EH (cell line): ENCODE measurements at regions not wholly inside any gene's neighbourhood (a gene's known extent, or its start where the extent isn't known, plus 50 kb on each side); places are given as distances from the start of the nearest gene placed in this dataset.

Source experiments
- DNase-seq: peaks from one replicate; pipeline ENCODE4 v3.0.0-alpha.2; 2015; ENCODE audit warnings: low read depth

- DNase-seq = peak; percentile 38
These were observed 67.8 kb upstream of the PARD3B start for GRCh38 chr2:204477358-204477950.

- DNase-seq = peak; percentile 67
These were observed 65.7 kb upstream of the PARD3B start for GRCh38 chr2:204479557-204479956.

GRCh38 chr2:204480676-204481075, 64.6 kb upstream of the PARD3B start:
- DNase-seq = no peak

- DNase-seq = no peak
These were observed 61.6 kb upstream of the PARD3B start for GRCh38 chr2:204483608-204484081.

- no peak for DNase-seq
These were observed 59.0 kb upstream of the PARD3B start for GRCh38 chr2:204486321-204486720.

GRCh38 chr2:204486805-204487204, 58.5 kb upstream of the PARD3B start:
- DNase-seq = peak; percentile 80

- peak; percentile 90 for DNase-seq
These were observed 57.6 kb upstream of the PARD3B start for GRCh38 chr2:204487447-204488229.

- DNase-seq = peak; percentile 73
These were observed 53.7 kb upstream of the PARD3B start for GRCh38 chr2:204491528-204491927.

GRCh38 chr2:204492417-204492816, 52.9 kb upstream of the PARD3B start:
- no peak for DNase-seq

GRCh38 chr2:204494681-204495080, 50.6 kb upstream of the PARD3B start:
- no peak for DNase-seq

GRCh38 chr2:204495381-204495780, 49.9 kb upstream of the PARD3B start:
- DNase-seq = no peak
